OCI-LY7 (cell line): ENCODE measurements at regions not wholly inside any gene's neighbourhood (a gene's known extent, or its start where the extent isn't known, plus 50 kb on each side); places are given as distances from the start of the nearest gene placed in this dataset.

ENCODE experiments used
- CTCF ChIP-seq: fragments of 200-600 bp; sonication (generic); conservative IDR thresholded peaks from 2 replicates; pipeline ENCODE4 v1.5.1; 2014; ENCODE audit warnings: mild to moderate bottlenecking, antibody characterized with exemption, low read length, moderate library complexity, mixed read lengths
- EZH2phosphoT487 ChIP-seq: fragments of 200-600 bp; sonication (generic); IDR thresholded peaks from 2 replicates; pipeline ENCODE4 v1.6.1; 2018; ENCODE audit warnings: low read depth, borderline replicate concordance, mild to moderate bottlenecking, mixed run types, antibody characterized with exemption, low read length, moderate library complexity, mixed read lengths

GRCh38 chr11:69899957-69900821, 81.0 kb upstream of the FGF3 start:
- TF ChIP-seq CTCF (no peak), EZH2phosphoT487 (no peak)
